ENCODE measurements at regions not wholly inside any gene's neighbourhood (a gene's known extent, or its start where the extent isn't known, plus 50 kb on each side); places are given as distances from the start of the nearest gene placed in this dataset.
A peak's percentile ranks its signal among the peaks of the same experiment; 100 is the strongest.
"Not testable (repeated sequence)": the region's sequence is repeated elsewhere in the genome, so short reads cannot be mapped to it uniquely, and the experiment has no call there.

- no peak for DNase-seq
These were observed 162.8 kb downstream of the FAM174A start for GRCh38 chr5:100697970-100698369.

GRCh38 chr5:100706776-100707175 is 171.6 kb downstream of the FAM174A start:
- DNase-seq: no peak

- no peak for DNase-seq
These were observed 173.5 kb downstream of the FAM174A start for GRCh38 chr5:100708645-100709171.

- no peak for DNase-seq
These were observed 174.6 kb downstream of the FAM174A start for GRCh38 chr5:100709771-100710170.

- not testable (repeated sequence) for DNase-seq
These were observed 179.6 kb downstream of the FAM174A start for GRCh38 chr5:100714780-100715179.

GRCh38 chr5:100722657-100723056 is 180.4 kb downstream of the ST8SIA4 start:
- DNase-seq: no peak

- no peak for DNase-seq
These were observed 179.9 kb downstream of the ST8SIA4 start for GRCh38 chr5:100723229-100723628.

GRCh38 chr5:100726116-100726515 is 177.0 kb downstream of the ST8SIA4 start:
- no peak for DNase-seq

- DNase-seq: peak in 1 of 2 donors; percentile 1
These were observed 171.3 kb downstream of the ST8SIA4 start for GRCh38 chr5:100731768-100732167.

- no peak for DNase-seq
These were observed 156.4 kb downstream of the ST8SIA4 start for GRCh38 chr5:100746730-100747129.

- no peak for DNase-seq
These were observed 153.3 kb downstream of the ST8SIA4 start for GRCh38 chr5:100749771-100750284.

- no peak for DNase-seq
These were observed 147.6 kb downstream of the ST8SIA4 start for GRCh38 chr5:100755435-100755834.

Measured in stimulated activated CD4-positive, alpha-beta T cell treated with anti-CD3 and anti-CD28 coated beads, Interleukin-2, amount 100 ng/mL, for 24 hours (primary cell).